ENCODE measurements at regions not wholly inside any gene's neighbourhood (a gene's known extent, or its start where the extent isn't known, plus 50 kb on each side); places are given as distances from the start of the nearest gene placed in this dataset.

DNA sequence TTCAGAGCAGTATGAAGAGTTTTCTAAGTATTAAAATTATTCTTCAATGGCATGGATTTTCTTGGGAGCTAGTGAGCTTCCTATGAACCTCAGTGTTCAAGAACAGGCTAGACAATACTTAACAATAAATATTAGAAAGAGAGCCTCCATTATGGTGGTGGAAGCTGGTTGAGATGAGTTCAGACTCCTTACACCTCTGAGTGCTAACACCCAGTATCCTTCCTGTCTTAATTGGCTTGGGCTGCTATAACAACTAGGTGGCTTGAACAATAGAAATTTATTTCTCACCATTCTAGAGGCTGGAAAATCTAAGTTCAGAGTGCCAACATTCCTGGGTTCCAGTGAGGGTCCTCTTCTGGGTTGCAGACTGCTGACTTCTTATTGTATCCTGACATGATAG, 369.4 kb upstream of the HNRNPA3 start:
- ATAC-seq (ENCODE audit: low read depth) (no peak), DNase-seq (ENCODE audit: low spot score in 2 of 2) (no peak)
- Mint-ChIP-seq H3K36me3 (no peaks in the 10 kb centered on the region), H3K9me3 (no peaks in the 10 kb centered on the region), H3K27me3 (peaks cover 9% of the 10 kb centered on the region), H3K4me3 (no peak overlapping the region), H3K4me1 (no peaks in the 10 kb centered on the region), H3K27ac (no peak overlapping the region)

DNA sequence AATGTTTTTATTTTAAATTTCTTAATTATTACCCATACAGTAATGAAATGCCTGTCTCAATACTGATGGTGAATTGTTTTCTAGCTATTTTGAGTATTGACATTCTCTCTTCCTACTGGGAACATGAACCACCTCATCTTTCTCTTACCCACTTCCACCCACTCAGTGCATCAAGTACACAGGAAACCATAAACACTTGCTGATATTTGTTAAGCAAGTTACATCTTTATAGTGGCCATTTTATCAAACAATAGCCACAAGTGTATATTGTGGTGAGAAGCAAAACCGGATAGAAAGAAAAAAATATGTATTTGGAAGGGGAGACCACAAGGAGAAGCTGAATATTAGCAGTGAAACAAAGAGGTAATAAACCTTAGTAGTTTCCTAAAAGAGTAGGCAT, 368.1 kb upstream of the HNRNPA3 start:
- Mint-ChIP-seq H3K4me1 (no peaks in the 10 kb centered on the region), H3K27ac (no peak overlapping the region), H3K27me3 (peaks cover 12% of the 10 kb centered on the region), H3K36me3 (no peaks in the 10 kb centered on the region), H3K4me3 (no peak overlapping the region), H3K9me3 (no peaks in the 10 kb centered on the region)
- no peak for DNase-seq (ENCODE audit: low spot score in 2 of 2)
- ATAC-seq (ENCODE audit: low read depth), result no peak

DNA sequence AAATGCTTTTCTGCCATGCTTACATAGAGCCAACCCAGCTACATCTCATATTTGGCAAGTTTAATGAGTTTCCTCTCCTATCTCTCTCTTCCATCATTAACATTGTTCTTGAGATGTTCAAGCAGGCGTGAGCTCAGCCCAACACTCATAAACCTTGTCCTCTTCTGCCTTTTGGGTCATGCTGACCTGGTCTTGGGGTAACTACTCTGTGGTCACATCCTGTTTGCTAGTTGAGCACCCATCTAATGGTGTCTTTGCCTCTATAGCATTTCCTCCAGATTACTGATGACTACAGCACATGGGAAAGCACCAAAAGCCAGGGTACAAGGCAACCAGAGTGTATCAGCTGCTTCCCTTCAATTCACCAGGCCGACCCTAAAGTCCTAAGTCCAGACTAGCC, 366.9 kb upstream of the HNRNPA3 start:
- no peak for ATAC-seq (ENCODE audit: low read depth)
- DNase-seq (ENCODE audit: low spot score in 2 of 2), result no peak
- H3K27me3 Mint-ChIP-seq, result peaks cover 12% of the 10 kb centered on the region
- no peaks in the 10 kb centered on the region for H3K36me3 Mint-ChIP-seq
- H3K9me3 Mint-ChIP-seq, result no peaks in the 10 kb centered on the region
- no peak overlapping the region for H3K27ac Mint-ChIP-seq
- H3K4me1 Mint-ChIP-seq, result no peaks in the 10 kb centered on the region
- no peak overlapping the region for H3K4me3 Mint-ChIP-seq

DNA sequence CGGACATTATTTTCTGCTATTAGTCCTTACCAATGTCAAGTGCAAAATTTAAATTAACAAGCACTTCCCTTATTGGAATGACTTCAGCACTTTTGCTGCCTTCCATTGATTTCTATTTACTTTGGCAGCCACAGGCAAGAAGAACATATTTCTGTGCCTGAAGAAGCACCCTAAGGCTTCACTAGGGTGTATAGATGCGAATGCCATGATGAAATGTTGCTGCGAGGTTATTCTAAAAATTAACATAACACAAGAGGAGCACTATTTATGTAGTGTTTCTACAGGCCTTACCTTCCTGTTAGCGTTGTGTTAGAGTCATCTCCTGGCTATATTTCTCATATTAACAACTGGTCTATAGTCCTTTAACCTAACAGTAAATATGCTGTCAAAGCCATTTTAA, 365.0 kb upstream of the HNRNPA3 start:
- ATAC-seq (ENCODE audit: low read depth), result no peak
- Mint-ChIP-seq H3K36me3 (no peaks in the 10 kb centered on the region), H3K27me3 (peaks cover 12% of the 10 kb centered on the region), H3K4me3 (no peak overlapping the region), H3K4me1 (peaks cover 1% of the 10 kb centered on the region), H3K9me3 (no peaks in the 10 kb centered on the region), H3K27ac (no peak overlapping the region)
- no peak for DNase-seq (ENCODE audit: low spot score in 2 of 2)

DNA sequence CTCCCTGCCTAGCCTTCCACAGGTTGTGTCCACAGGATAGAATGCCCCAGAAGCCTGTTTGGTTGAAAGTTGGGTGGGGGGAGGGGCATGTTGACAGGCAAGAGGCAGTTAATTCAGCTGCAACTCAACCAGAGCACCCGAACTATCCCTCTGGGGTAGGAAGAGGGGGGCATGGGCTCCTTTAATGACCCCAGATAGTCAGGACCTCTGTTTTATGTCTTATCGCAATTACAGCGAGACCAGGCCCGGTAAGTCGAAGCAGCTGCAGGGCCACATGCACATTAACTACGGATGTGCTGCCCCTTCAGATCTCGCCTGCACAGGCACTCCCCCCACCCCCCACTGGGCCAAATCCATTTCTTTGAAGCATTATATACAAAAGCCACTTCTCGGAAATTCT, 363.8 kb upstream of the HNRNPA3 start:
- Mint-ChIP-seq H3K36me3 (no peaks in the 10 kb centered on the region), H3K27ac (no peak overlapping the region), H3K27me3 (peaks cover 10% of the 10 kb centered on the region), H3K9me3 (no peaks in the 10 kb centered on the region), H3K4me3 (no peak overlapping the region), H3K4me1 (peaks cover 2% of the 10 kb centered on the region)
- ATAC-seq (ENCODE audit: low read depth) (no peak), DNase-seq (ENCODE audit: low spot score in 2 of 2) (no peak)

DNA sequence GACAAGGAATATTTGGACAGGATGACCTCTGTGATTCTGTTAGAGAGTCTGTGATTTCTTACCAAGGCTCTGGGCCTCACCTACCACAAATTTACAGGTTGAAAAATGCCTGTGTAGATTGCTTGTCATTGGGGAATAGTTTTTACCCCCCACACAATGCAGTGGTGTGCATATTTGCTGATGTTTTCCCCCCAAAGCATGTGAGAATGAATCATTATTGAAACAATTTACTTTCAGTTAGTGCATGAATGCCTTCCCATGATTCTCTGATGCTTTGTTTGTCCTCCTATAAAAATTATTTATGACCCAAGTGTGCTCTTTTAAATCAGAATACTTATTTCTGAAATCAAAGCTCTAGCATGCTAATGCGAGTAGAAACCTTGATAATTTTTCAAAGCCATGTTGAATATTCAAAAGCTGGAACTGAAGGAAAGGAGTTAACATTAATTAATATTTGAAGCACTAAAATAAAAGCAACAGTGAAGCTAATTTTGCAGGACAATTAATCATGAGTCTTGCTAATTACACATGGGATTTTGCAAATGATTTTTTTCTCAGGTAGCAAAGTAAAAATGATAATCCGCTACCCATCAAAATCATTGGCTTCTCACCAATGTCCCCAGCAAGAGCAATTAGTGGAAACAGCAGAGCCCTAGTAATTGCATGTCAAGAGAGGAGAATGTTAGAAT, 361.2 kb upstream of the HNRNPA3 start:
- Mint-ChIP-seq H3K27ac (no peak overlapping the region), H3K4me3 (no peak overlapping the region), H3K9me3 (no peaks in the 10 kb centered on the region), H3K36me3 (no peaks in the 10 kb centered on the region), H3K27me3 (peaks cover 3% of the 10 kb centered on the region), H3K4me1 (peaks cover 2% of the 10 kb centered on the region)
- DNase-seq (ENCODE audit: low spot score in 2 of 2) (no peak), ATAC-seq (ENCODE audit: low read depth) (no peak)

DNA sequence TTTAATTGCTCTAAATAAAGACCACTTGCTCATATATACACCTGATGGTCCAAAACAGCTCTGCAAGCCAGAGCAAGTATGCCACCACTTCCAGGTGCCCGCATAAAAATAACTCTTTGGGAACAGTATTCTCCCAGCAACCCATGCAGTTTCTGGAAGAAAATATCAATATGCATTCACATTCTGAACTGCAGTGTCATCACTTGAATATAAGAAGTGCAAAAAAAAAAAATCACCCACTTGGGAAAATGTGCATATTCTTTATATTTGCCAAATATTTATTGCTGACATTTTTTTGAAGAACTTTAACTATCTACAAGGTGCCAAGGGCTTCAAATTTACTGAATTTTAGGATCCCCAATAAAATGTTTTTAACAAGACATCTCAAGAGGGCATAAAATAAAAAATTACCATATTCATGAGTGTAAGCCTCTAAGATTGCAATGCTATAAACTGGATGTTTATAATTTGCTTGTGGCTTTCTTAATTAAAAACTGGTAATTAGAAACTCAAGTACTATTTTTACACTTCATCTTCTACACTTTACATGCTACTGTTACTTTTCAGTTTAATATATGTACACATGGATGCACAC, 360.6 kb upstream of the HNRNPA3 start:
- Mint-ChIP-seq H3K4me1 (peaks cover 2% of the 10 kb centered on the region), H3K27me3 (peaks cover 3% of the 10 kb centered on the region), H3K9me3 (no peaks in the 10 kb centered on the region), H3K36me3 (no peaks in the 10 kb centered on the region), H3K27ac (no peak overlapping the region), H3K4me3 (no peak overlapping the region)
- ATAC-seq (ENCODE audit: low read depth) (no peak), DNase-seq (ENCODE audit: low spot score in 2 of 2) (no peak)

DNA sequence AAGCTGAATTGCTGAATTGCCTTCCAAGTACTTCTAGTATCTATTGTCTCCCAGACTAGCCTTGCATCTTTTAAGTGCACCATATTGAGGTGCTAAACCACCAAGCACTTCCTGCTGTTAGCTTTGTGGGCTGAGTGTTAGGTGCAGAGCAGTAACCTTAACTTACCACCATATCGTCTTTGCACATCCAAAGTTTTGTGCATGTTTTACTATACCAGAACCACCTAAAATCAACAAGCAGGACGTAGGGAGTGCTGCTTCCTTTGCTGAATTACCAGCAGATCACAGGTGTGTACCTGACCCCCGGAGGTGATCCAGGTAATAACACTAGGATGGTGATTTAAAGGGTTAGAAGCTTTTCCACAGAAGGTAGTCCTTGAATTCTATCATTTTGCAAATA, 359.9 kb upstream of the HNRNPA3 start:
- Mint-ChIP-seq H3K9me3 (no peaks in the 10 kb centered on the region), H3K27ac (no peak overlapping the region), H3K4me1 (peaks cover 2% of the 10 kb centered on the region), H3K27me3 (peaks cover 5% of the 10 kb centered on the region), H3K4me3 (no peak overlapping the region), H3K36me3 (no peaks in the 10 kb centered on the region)
- ATAC-seq (ENCODE audit: low read depth) (no peak), DNase-seq (ENCODE audit: low spot score in 2 of 2) (no peak)

DNA sequence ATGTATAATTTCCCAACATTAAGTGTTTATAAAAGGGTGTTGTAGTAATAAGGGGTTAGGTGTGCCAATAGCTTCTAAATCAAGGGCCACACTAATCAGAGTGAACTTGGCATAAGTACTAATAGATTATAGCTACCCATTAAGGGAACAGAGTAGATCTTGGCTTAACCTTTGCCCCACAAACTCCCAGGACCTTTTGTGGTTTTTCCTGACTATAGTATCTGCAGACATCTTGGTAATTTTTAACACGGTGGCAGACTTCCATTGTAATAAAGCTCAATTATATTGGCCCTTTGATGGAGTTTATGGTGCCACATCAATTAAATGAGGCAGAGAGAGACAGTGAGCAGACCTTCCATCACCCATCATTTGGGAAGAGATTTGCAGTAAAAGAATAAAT, 358.5 kb upstream of the HNRNPA3 start:
- H3K4me1 Mint-ChIP-seq, result peaks cover 2% of the 10 kb centered on the region
- ATAC-seq (ENCODE audit: low read depth), result no peak
- H3K9me3 Mint-ChIP-seq, result no peaks in the 10 kb centered on the region
- no peak for DNase-seq (ENCODE audit: low spot score in 2 of 2)
- no peaks in the 10 kb centered on the region for H3K36me3 Mint-ChIP-seq
- peaks cover 5% of the 10 kb centered on the region for H3K27me3 Mint-ChIP-seq
- no peak overlapping the region for H3K27ac Mint-ChIP-seq
- no peak overlapping the region for H3K4me3 Mint-ChIP-seq

DNA sequence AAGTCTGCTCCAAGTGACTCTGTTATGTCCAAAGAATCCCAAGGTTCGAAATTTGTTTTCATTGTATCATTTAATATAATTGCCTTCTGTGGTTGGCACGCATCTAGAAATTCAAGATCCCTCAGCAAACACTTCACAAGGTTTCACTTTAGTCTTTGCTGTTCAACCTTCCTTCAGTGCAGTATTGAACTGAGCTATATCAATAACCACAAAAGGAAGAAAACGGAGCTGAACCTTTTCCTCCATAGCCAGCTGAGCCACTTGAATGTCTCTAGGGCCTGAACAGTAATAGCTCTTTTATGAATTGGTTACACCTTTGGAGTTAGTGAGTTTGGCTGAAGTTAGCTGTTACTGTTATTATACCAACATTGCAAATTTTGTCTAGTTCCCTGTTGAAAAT, 357.7 kb upstream of the HNRNPA3 start:
- DNase-seq (ENCODE audit: low spot score in 2 of 2), result no peak
- no peaks in the 10 kb centered on the region for H3K9me3 Mint-ChIP-seq
- no peak for ATAC-seq (ENCODE audit: low read depth)
- peaks cover 2% of the 10 kb centered on the region for H3K27me3 Mint-ChIP-seq
- H3K4me1 Mint-ChIP-seq, result peaks cover 2% of the 10 kb centered on the region
- no peak overlapping the region for H3K4me3 Mint-ChIP-seq
- H3K27ac Mint-ChIP-seq, result no peak overlapping the region
- no peaks in the 10 kb centered on the region for H3K36me3 Mint-ChIP-seq

DNA sequence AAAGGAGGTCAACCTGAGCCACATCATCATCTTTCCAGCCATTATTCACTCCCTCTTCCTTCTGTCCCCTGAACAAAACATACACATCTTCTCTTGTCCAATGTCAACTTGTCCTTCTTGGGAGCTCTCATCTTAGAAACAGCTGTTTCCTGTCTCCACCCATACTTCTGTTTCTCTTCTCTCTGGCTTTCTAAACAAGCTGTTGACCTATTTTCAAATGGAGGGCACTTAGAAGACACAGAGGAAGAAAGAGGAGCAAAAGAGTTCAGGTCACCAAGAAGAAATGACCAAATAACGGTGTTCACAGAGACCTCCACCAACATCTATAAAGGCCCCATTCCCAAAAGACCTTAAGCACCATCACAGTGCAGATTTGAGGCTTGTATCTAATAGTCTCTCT, 355.9 kb upstream of the HNRNPA3 start:
- H3K27ac Mint-ChIP-seq, result no peak overlapping the region

DNA sequence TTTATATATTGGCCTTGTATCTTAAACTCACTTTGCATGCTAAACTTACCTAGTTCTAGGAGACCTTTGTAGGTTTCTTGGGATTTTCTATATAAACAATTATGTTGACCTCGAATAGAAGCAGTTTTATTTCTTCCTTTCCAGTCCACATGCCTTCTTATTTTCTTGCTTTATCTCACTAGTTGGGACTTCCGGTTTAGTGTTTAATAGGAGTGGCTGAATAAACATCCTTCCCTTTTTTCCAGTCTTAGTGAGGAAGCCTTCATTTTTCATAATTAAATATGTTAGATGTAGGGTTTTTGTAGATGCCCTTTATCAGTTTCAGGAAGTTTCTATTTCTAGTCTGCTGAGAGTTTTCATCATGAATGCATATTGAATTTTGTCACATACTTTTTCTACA, 347.3 kb upstream of the HNRNPA3 start:
- H3K27ac Mint-ChIP-seq, result no peak overlapping the region

More for the DNA sequence above, 355.9 kb upstream of the HNRNPA3 start:
- Mint-ChIP-seq H3K9me3 (no peaks in the 10 kb centered on the region), H3K27me3 (peaks cover 5% of the 10 kb centered on the region), H3K4me1 (peaks cover 2% of the 10 kb centered on the region), H3K36me3 (no peaks in the 10 kb centered on the region), H3K4me3 (no peak overlapping the region)
- no peak for ATAC-seq (ENCODE audit: low read depth)
- DNase-seq (ENCODE audit: low spot score in 2 of 2), result no peak

DNA sequence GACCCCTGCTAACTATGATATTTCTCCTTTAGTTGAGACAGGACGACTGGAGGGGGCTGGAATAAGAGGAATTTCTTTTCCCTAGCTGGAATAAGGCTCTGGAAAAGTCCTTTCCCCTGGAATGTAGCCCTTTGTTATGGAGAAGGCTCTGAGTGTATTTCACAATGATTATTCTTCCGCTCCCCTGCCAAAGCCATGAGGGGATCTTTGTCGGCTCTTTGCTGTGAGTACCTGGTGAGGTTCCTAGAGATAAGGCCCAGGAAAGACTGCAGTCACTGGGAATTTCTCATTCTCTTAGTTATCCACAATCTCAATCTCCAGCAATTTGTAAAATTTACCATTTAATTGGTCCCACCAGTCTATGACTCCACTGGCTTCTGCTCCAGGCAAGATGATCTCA, 340.2 kb upstream of the HNRNPA3 start:
- H3K4me3 Mint-ChIP-seq, result no peak overlapping the region
- ATAC-seq (ENCODE audit: low read depth) (no peak), DNase-seq (ENCODE audit: low spot score in 2 of 2) (no peak)
- peaks cover 6% of the 10 kb centered on the region for H3K27me3 Mint-ChIP-seq
- no peaks in the 10 kb centered on the region for H3K4me1 Mint-ChIP-seq
- no peak overlapping the region for H3K27ac Mint-ChIP-seq
- H3K36me3 Mint-ChIP-seq, result peaks cover 2% of the 10 kb centered on the region
- peaks cover 13% of the 10 kb centered on the region for H3K9me3 Mint-ChIP-seq

More for the DNA sequence above, 347.3 kb upstream of the HNRNPA3 start:
- Mint-ChIP-seq H3K27me3 (peaks cover 5% of the 10 kb centered on the region), H3K36me3 (no peaks in the 10 kb centered on the region), H3K9me3 (no peaks in the 10 kb centered on the region), H3K4me1 (no peaks in the 10 kb centered on the region), H3K4me3 (no peak overlapping the region)
- no peak for ATAC-seq (ENCODE audit: low read depth)
- DNase-seq (ENCODE audit: low spot score in 2 of 2), result no peak

DNA sequence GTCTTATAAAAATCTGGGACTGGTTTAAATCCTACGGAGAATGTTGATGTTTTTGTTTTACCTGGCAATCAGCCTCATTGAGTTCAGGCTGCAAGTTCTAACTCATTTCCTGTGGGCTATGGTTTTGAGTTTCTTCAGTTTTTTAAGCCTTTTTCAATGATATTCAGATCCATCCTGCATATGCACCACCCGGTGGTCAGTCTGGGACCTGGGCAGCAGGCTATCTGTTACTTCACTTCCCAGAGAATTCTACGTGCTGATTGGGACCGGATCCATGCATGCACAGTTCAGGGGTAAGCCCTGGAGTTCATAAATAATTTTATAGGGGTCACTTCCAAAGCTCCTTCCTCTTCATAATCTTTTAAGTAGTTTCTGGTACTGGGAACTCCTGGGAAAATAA, 339.2 kb upstream of the HNRNPA3 start:
- Mint-ChIP-seq H3K36me3 (peaks cover 2% of the 10 kb centered on the region), H3K4me1 (no peaks in the 10 kb centered on the region), H3K9me3 (peaks cover 13% of the 10 kb centered on the region), H3K27ac (no peak overlapping the region), H3K4me3 (no peak overlapping the region), H3K27me3 (peaks cover 8% of the 10 kb centered on the region)
- ATAC-seq (ENCODE audit: low read depth) (no peak), DNase-seq (ENCODE audit: low spot score in 2 of 2) (no peak)

DNA sequence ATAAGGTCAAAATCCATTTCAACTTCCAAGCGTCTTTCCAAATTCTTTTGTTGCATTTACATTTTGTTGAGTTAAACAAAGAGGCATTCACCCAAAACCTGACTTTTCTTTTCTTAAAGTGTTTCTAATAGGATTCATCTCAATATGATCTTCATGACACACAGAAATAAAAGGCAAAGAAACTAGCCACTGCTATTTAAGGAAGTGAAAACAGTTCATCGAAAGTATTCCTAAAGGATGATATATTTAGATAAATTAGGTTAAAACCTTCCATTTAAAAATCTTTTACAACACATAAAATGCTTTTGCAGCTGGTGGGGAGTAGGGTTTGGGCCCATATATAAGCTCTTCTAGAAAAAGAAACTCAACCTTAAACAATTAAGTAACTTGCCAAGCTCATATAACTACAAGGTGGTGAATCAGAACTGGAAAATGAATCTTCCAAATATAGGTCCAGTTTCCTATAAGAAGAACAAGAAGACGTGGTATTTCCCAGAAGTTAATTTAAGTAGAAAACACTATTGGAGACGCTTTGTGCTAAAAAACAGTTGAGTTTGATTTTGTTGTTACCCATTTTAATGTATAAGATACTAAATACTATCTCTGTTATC, 336.0 kb upstream of the HNRNPA3 start:
- Mint-ChIP-seq H3K9me3 (peaks cover 5% of the 10 kb centered on the region), H3K4me3 (no peak overlapping the region)
- ATAC-seq (ENCODE audit: low read depth), result no peak

More for the DNA sequence above, 336.0 kb upstream of the HNRNPA3 start:
- H3K36me3 Mint-ChIP-seq, result no peaks in the 10 kb centered on the region
- no peaks in the 10 kb centered on the region for H3K4me1 Mint-ChIP-seq
- DNase-seq (ENCODE audit: low spot score in 2 of 2), result no peak
- H3K27me3 Mint-ChIP-seq, result peaks cover 6% of the 10 kb centered on the region
- H3K27ac Mint-ChIP-seq, result no peak overlapping the region

All from memory B cell (primary cell).